Testis (tissue), 2 donors: ENCODE measurements at regions not wholly inside any gene's neighbourhood (a gene's known extent, or its start where the extent isn't known, plus 50 kb on each side); places are given as distances from the start of the nearest gene placed in this dataset.
"Not testable (repeated sequence)": the region's sequence is repeated elsewhere in the genome, so short reads cannot be mapped to it uniquely, and the experiment has no call there.

Experiments used
- DNase-seq: peaks from one replicate; pipeline ENCODE4 v3.0.0-alpha.2; 2019
- H3K27ac ChIP-seq, 2 donors: fragments of 200-600 bp; sonication (generic); one replicate each; pipeline ENCODE4 v1.5.1; 2019
- H3K27me3 ChIP-seq: fragments of 200-600 bp; sonication (generic); one replicate; pipeline ENCODE4 v1.5.1; 2019
- H3K36me3 ChIP-seq: fragments of 200-600 bp; sonication (generic); one replicate; pipeline ENCODE4 v1.5.1; 2017; ENCODE audit warnings: low read depth; ENCODE audit errors: missing control alignments
- H3K4me1 ChIP-seq: fragments of 200-600 bp; sonication (generic); one replicate; pipeline ENCODE4 v1.5.1; 2019
- H3K4me3 ChIP-seq, 2 donors: fragments of 200-600 bp; sonication (generic); one replicate each; pipeline ENCODE4 v1.5.1; 2017 to 2019
- H3K9me3 ChIP-seq: fragments of 200-600 bp; sonication (generic); one replicate; pipeline ENCODE4 v1.5.1; 2017
- CTCF ChIP-seq, 3 experiments: fragments of 450-650 bp in 2 of 3; fragments of 200-600 bp in 1 of 3; sonication (generic) in 1 of 3; IDR thresholded peaks; one replicate each; pipeline ENCODE4 v1.5.1; 2016 to 2019; ENCODE audit warnings: antibody characterized with exemption in 3 of 3, mild to moderate bottlenecking in 2 of 3, moderate library complexity in 1 of 3
- POLR2A ChIP-seq: fragments of 450-650 bp; IDR thresholded peaks from one replicate; pipeline ENCODE4 v1.6.1; 2017; ENCODE audit warnings: antibody characterized with exemption, mild to moderate bottlenecking, moderate library complexity
- WGBS, 2 donors: methylation state at CpG; one replicate each; pipeline ENCODE4 v1.1.5; 2018; 5-methylcytosine and 5-hydroxymethylcytosine counted together
- intact Hi-C: fragments of 100-400 bp; cut with DNase I; formaldehyde crosslinking; loops from one replicate; pipeline ENCODE4 v1.15.1; 2023; ENCODE audit warnings: low total_unique reads

DNA sequence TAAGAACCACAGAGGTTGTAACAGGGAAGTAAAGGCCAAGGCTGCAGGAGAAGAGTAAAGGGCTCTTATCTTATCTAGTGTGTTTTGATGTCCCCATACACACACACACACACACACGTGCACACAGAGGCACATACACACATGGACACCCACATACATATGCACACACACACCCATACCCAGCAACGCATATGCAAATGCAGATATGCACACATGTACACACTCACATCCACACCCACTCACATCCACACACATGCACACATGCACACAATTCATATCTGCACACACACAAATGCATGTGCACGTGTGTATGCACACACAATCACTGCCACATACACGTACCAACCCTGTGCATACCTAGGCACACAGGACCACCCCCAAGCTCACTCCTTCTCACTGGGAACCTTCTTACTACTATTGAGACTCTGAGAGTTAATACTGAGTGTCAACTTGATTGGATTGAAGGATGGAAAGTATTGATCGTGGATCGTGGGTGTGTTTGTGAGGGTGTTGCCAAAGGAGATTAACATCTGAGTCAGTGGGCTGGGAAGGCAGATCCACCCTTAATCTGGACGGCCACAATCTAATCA is 99.0 kb upstream of the AKAP13 start:
- no peaks in the 10 kb centered on the region for H3K4me1 ChIP-seq
- no peaks in the 10 kb centered on the region for H3K9me3 ChIP-seq
- WGBS, 2 donors, result 88 to 89% methylated on average over 7 of the region's 7 CpGs
- no peaks in the 10 kb centered on the region for H3K27me3 ChIP-seq
- H3K27ac ChIP-seq, result no peak overlapping the region
- H3K4me3 ChIP-seq, result no peak overlapping the region
- intact Hi-C loops, result no loop called here
- no peak for TF ChIP-seq POLR2A
- no peak for TF ChIP-seq CTCF (IDR thresholded peaks at IDR 0.05)
- DNase-seq, result no peak
- H3K36me3 ChIP-seq, result no peaks in the 10 kb centered on the region

DNA sequence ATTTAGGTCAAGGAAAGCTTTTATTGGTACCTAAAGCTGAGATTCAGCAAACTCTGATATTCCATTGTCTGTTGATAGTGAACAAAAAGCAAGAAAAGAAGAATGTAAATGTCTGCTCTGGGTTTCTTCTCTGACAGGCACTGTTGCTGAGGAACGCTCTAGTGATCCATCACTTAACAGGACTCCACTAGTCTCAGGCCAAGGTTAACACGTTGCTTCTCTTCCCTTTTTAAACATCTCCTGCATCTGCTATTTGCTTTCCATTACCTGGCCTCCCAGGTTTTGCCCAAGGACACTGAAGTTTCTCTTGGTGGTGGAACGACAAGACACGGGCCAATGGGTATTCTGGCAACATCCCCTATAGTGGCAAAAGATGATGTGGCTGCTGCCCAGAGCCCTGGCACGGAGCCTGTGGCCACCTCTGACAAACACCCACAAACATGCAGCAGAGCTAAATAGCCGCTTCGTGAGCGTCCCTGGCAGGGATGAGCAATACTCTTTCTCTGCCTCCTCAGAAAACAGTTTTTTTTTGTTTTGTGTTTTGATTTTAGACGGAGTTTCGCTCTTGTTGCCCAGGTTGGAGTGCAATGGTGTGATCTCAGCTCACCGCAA is 97.8 kb upstream of the AKAP13 start:
- intact Hi-C loops, result no loop called here
- WGBS, 2 donors, result 87 to 88% methylated on average over 11 of the region's 11 CpGs

DNA sequence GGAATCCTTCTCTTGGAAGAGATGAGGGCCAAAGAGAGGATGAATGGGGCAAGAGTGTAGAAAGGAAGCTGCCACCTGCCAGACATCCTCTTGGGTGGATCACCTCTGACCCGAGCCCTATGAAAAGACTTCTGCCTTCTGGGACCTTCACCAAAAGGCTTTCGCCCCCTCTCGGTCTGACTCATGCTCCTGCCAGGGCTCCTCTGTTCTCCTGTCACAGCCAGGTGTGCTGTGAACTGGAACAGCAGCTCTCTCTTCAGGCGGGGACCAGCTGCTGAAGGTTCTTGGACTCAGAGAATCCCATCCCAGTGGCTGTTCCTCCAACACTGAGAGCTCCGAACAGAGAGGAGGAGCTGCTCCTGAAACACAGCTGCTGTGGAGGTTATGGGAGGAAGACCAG is 96.6 kb upstream of the AKAP13 start:
- intact Hi-C loops, H3K4me1 ChIP-seq, H3K4me3 ChIP-seq, H3K27ac ChIP-seq, H3K36me3 ChIP-seq, H3K27me3 ChIP-seq, DNase-seq, H3K9me3 ChIP-seq: not testable (repeated sequence)
- 55 to 76% methylated on average over 4 to 5 of the region's 5 CpGs for WGBS, 2 donors

More for the DNA sequence above, 97.8 kb upstream of the AKAP13 start:
- Histone ChIP-seq H3K27me3 (no peaks in the 10 kb centered on the region), H3K4me1 (no peaks in the 10 kb centered on the region), H3K36me3 (no peaks in the 10 kb centered on the region), H3K4me3 (no peak overlapping the region), H3K27ac (no peak overlapping the region), H3K9me3 (no peaks in the 10 kb centered on the region)
- no peak for DNase-seq
- TF ChIP-seq POLR2A, result no peak
- TF ChIP-seq CTCF (IDR thresholded peaks at IDR 0.05), result no peak

DNA sequence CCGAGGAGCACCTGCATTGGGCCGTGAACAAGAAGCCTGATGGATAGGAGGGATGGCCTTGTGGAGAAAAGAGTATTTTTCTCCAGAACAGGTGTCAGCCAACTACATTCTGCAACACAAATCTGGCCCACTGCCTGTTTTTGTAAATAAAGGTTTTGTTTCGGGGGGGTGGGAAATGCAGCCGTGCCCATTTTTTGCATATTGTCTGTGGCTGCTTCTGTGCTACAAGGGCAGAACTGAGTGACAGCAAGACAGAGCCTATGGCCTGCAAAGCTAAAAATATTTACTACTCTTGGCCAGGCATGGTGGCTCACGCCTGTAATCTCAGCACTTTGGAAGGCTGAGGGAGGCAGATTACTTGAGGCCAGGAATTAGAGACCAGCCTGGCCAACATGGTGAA is 95.9 kb upstream of the AKAP13 start:
- DNase-seq, result no peak
- Histone ChIP-seq H3K9me3 (no peaks in the 10 kb centered on the region), H3K4me3 (no peak overlapping the region), H3K27ac (no peak overlapping the region), H3K27me3 (no peaks in the 10 kb centered on the region), H3K4me1 (no peaks in the 10 kb centered on the region), H3K36me3 (no peaks in the 10 kb centered on the region)
- TF ChIP-seq CTCF (IDR thresholded peaks at IDR 0.05), result no peak
- no peak for TF ChIP-seq POLR2A
- 83 to 86% methylated on average over 5 of the region's 5 CpGs for WGBS, 2 donors
- intact Hi-C loops, result no loop called here

DNA sequence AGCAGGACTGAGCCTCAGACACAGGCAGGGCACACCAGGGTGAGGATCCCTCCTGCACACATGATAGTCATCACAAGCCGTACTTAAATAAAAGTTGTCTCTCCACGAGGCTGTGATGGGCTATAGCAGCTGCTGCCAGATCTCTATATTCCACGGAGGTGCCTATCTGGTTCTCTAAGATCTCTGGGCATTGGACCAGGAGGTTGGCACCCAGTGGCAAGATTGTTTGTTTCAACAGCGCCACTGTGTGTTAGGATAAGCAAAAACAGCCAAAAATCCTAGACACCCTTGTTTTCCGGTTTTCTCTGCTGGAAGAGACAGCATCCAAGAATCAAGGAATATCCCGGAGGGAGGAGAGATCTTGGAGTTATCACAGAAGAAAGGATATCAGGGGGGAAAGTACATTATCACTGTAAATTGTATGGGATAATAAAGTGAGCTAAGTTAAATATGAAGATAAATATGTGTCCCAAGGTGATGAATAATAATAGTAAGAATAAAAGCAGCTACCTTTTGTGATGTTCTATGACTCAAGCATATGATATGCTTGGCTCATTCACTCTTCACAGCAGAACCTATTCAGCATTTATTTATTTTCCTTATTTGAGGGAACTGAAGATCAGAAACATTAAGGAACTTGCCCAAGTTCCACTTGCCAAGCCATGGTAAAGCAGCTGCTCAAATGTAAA is 90.6 kb upstream of the AKAP13 start:
- no peaks in the 10 kb centered on the region for H3K36me3 ChIP-seq
- no peak overlapping the region for H3K27ac ChIP-seq
- TF ChIP-seq POLR2A (no peak), CTCF (IDR thresholded peaks at IDR 0.05) (peak in 2 of 3 experiments; percentile 22 to 41)
- no peaks in the 10 kb centered on the region for H3K9me3 ChIP-seq
- intact Hi-C loops, result no loop called here
- H3K4me1 ChIP-seq, result no peaks in the 10 kb centered on the region
- H3K4me3 ChIP-seq, result no peak overlapping the region
- H3K27me3 ChIP-seq, result no peaks in the 10 kb centered on the region
- WGBS, 2 donors, result 48 to 61% methylated on average over 6 of the region's 6 CpGs
- DNase-seq, result peak; percentile 77

- H3K4me1 ChIP-seq, H3K27ac ChIP-seq, intact Hi-C loops, H3K27me3 ChIP-seq, H3K9me3 ChIP-seq, H3K36me3 ChIP-seq, DNase-seq, H3K4me3 ChIP-seq: not testable (repeated sequence)
- WGBS, 2 donors, result 94 to 95% methylated on average over 5 of the region's 5 CpGs
Measured at GRCh38 chr15:85292583-85292982, 87.8 kb upstream of the AKAP13 start.
